T-helper 1 cell treated with Interleukin-12 subunit alpha and Interleukin-12 subunit beta and Interleukin-4 antibody, amounts not matched to agents 30 ng/mL and 1 ng/mL, for 36 hours (primary cell): ENCODE measurements at regions not wholly inside any gene's neighbourhood (a gene's known extent, or its start where the extent isn't known, plus 50 kb on each side); places are given as distances from the start of the nearest gene placed in this dataset.

Experiments used
- intact Hi-C: fragments of 100-400 bp; cut with micrococcal nuclease; formaldehyde crosslinking; loops from one replicate; pipeline ENCODE4 v1.15.1; 2024

GRCh38 chr10:107666214-107666613 lies 501.7 kb upstream of the SORCS1 start:
- intact Hi-C loops: no loop called here

- intact Hi-C loops: no loop called here
These were observed 501.0 kb upstream of the SORCS1 start for GRCh38 chr10:107665459-107665858.

GRCh38 chr10:107657851-107658250 lies 493.3 kb upstream of the SORCS1 start:
- intact Hi-C loops: no loop called here

- intact Hi-C loops: no loop called here
These were observed 492.4 kb upstream of the SORCS1 start for GRCh38 chr10:107656932-107657331.

GRCh38 chr10:107653832-107654287 lies 489.4 kb upstream of the SORCS1 start:
- intact Hi-C loops: no loop called here

GRCh38 chr10:107650939-107651338 lies 486.4 kb upstream of the SORCS1 start:
- intact Hi-C loops: no loop called here

- intact Hi-C loops: no loop called here
These were observed 484.7 kb upstream of the SORCS1 start for GRCh38 chr10:107649249-107649648.

GRCh38 chr10:107647462-107647861 lies 483.0 kb upstream of the SORCS1 start:
- intact Hi-C loops: no loop called here

GRCh38 chr10:107631876-107632275 lies 467.4 kb upstream of the SORCS1 start:
- intact Hi-C loops: no loop called here

- intact Hi-C loops: no loop called here
These were observed 462.4 kb upstream of the SORCS1 start for GRCh38 chr10:107626862-107627261.

GRCh38 chr10:107623292-107623691 lies 458.8 kb upstream of the SORCS1 start:
- intact Hi-C loops: no loop called here

- intact Hi-C loops: no loop called here
These were observed 454.6 kb upstream of the SORCS1 start for GRCh38 chr10:107619139-107619538.

GRCh38 chr10:107618504-107618994 lies 454.0 kb upstream of the SORCS1 start:
- intact Hi-C loops: no loop called here

- intact Hi-C loops: no loop called here
These were observed 452.2 kb upstream of the SORCS1 start for GRCh38 chr10:107616463-107617410.

- intact Hi-C loops: no loop called here
These were observed 451.5 kb upstream of the SORCS1 start for GRCh38 chr10:107616031-107616430.

- intact Hi-C loops: no loop called here
These were observed 450.6 kb upstream of the SORCS1 start for GRCh38 chr10:107614939-107615685.

- intact Hi-C loops: no loop called here
These were observed 446.6 kb upstream of the SORCS1 start for GRCh38 chr10:107611115-107611514.

GRCh38 chr10:107589081-107589480 lies 424.6 kb upstream of the SORCS1 start:
- intact Hi-C loops: no loop called here

- intact Hi-C loops: no loop called here
These were observed 421.1 kb upstream of the SORCS1 start for GRCh38 chr10:107585630-107586029.

- intact Hi-C loops: no loop called here
These were observed 419.5 kb upstream of the SORCS1 start for GRCh38 chr10:107583974-107584373.

GRCh38 chr10:107579970-107580369 lies 415.5 kb upstream of the SORCS1 start:
- intact Hi-C loops: no loop called here

GRCh38 chr10:107577221-107577620 lies 412.7 kb upstream of the SORCS1 start:
- intact Hi-C loops: no loop called here
